Omental fat pad (tissue), 3 donors: ENCODE measurements at regions not wholly inside any gene's neighbourhood (a gene's known extent, or its start where the extent isn't known, plus 50 kb on each side); places are given as distances from the start of the nearest gene placed in this dataset.

ENCODE experiments used
- ATAC-seq: fragments of 150-250 bp; one replicate; pipeline ENCODE4 v1.9.1; 2016; ENCODE audit warnings: mild to moderate bottlenecking, moderate library complexity; ENCODE audit not compliant: low FRiP score
- DNase-seq: peaks from one replicate; pipeline ENCODE4 v3.0.0-alpha.2; 2019; ENCODE audit warnings: low spot score
- CTCF ChIP-seq, 3 donors: fragments of 450-650 bp; IDR thresholded peaks; one replicate each; pipeline ENCODE4 v1.5.1; 2016 to 2017; ENCODE audit warnings: antibody characterized with exemption in 3 of 3, mild to moderate bottlenecking in 3 of 3, moderate library complexity in 2 of 3

GRCh38 chr2:155350783-155351580 lies 652.5 kb downstream of the KCNJ3 start:
- TF ChIP-seq CTCF (IDR thresholded peaks at IDR 0.05), result no peak
- no peak for ATAC-seq

GRCh38 chr2:155332016-155332415 lies 633.5 kb downstream of the KCNJ3 start:
- no peak for TF ChIP-seq CTCF (IDR thresholded peaks at IDR 0.05)
- DNase-seq (no peak), ATAC-seq (no peak)

More at GRCh38 chr2:155350783-155351580, 652.5 kb downstream of the KCNJ3 start:
- DNase-seq, result no peak

GRCh38 chr2:155320236-155320635 lies 621.7 kb downstream of the KCNJ3 start:
- no peak for TF ChIP-seq CTCF (IDR thresholded peaks at IDR 0.05)
- ATAC-seq (no peak), DNase-seq (no peak)

GRCh38 chr2:155318710-155319109 lies 620.2 kb downstream of the KCNJ3 start:
- ATAC-seq, result no peak
- TF ChIP-seq CTCF (IDR thresholded peaks at IDR 0.05), result no peak
- no peak for DNase-seq

- no peak for ATAC-seq
- no peak for DNase-seq
- TF ChIP-seq CTCF (IDR thresholded peaks at IDR 0.05), result no peak
These were observed 617.3 kb downstream of the KCNJ3 start for GRCh38 chr2:155315768-155316167.

GRCh38 chr2:155310589-155310988 lies 612.1 kb downstream of the KCNJ3 start:
- no peak for DNase-seq
- no peak for TF ChIP-seq CTCF (IDR thresholded peaks at IDR 0.05)
- no peak for ATAC-seq

- ATAC-seq, result no peak
- no peak for TF ChIP-seq CTCF (IDR thresholded peaks at IDR 0.05)
- DNase-seq, result no peak
These were observed 611.0 kb downstream of the KCNJ3 start for GRCh38 chr2:155309483-155309882.
